NCI-H2227 treated with DMSO at 0.1 percent for 48 hours (cell line): ENCODE measurements at regions not wholly inside any gene's neighbourhood (a gene's known extent, or its start where the extent isn't known, plus 50 kb on each side); places are given as distances from the start of the nearest gene placed in this dataset.

ENCODE experiments used
- DNase-seq: peaks from one replicate; lab custom pipeline; 2025; lab: John Stamatoyannopoulos, UW

DNA sequence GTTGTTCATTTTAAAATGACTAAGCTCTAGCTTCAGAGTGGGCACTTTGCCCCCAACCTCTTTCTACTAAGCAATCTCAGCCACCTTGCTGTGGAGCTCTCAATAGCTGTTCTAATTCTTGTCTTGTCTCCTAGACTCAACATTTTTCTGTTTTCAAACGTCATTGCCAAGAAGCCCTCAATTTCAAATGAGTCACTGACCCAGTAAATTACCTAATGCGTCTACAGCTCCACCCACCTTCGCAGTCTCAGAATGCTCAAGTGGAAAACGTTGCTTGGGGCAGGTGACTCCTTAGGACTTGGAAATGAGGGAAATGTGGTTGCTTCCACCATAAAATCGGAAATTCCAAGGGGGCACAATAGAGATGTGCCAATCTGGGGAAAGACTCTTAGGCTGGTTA lies 59.0 kb downstream of the ING2 start:
- DNase-seq: peak; percentile 53

DNA sequence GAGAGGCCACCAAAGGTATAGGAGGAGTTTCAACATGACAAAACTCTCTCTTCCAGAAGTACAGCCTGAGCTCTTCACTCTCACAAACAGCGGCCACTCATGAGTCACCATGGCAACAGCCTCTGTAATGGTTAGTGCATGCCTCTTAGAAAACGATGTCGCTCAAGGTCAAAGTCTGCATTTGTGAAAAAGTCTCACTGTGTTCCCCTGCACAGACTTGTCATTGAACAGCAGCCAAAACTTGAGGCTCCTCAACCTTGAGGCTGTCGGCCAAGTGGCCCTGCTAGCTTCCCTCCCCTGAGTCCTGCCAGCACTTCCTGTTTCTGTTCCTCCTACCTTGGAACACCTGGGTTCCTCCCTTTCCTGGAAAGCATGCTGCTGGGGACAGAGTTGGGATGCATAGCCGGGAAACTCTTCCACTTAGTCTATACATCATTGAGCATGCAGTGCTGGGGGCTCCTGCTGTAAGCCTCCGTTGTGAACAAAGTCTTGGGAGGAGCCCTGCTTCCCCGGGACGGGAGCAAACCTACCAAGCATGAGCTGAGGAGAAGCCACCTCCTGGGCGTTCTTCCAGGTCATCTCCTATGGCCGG lies 66.6 kb downstream of the ING2 start:
- DNase-seq: peak; percentile 37

DNA sequence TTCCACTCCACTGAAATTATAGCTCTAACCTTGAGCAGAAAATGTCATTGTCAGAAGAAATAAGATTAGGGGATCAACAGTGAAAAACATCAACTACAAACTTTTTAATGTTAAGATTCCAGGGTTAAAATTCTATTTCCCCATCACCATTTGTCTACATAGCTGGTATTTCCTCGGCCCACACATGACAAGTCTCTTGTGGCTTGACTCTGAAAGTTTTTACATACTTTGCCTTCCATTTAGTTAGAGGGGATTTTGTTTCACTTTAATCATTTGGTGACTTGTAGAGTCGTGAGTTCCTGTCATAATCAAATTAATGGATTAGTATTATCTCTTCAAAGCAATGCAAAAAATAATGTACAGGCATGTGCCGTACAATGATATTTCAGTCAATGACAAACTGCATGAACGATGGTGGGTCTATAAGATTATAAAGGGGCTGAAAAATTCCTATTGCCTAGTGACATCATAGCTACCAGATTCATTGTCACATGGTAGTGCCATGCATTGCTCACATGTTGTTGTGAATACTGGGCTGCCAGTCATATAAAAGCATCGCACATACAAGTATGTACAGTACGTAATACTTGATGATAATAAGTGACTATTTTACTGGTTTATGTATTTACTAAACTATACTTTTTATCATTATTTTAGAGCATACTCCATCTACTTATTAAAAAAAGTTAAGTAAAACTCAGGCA lies 72.0 kb downstream of the ING2 start:
- DNase-seq: no peak

DNA sequence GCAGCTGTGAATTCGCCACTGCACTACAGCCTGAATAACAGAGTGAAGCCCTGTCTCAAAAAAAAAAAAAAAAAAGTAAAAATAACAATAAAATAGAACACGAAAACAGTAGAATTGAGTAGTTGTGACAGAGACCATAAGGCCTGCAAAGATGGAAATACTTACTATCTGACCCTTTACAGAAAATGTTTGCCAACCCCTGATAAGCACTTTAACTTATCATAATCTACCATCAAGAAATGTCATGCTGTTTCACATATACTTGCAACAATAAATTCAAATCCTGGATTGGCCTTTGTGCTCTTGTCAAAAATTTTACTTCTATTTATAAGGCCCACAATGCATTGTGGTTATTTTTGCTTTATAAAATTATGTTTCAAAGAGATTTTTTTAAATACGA lies 75.5 kb downstream of the ING2 start:
- no peak for DNase-seq

DNA sequence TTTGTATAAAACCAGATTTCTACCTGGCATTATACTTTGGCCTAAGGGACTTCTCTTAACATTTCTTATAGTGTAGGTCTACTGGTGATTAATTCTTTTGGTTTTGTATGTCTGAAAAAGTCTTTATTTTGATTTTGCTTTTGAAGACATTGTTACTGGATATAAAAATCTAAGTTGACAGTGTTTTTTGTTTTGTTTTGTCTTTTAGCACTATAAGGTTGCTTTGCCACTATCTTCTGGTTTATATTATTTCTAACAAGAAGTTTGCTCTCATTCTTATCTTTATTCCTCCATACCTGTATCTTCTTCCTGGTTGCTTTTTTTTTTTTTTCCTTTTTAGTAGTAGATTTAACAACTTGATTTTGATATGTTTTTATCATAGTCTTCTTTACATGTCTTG lies 76.0 kb downstream of the ING2 start:
- no peak for DNase-seq

DNA sequence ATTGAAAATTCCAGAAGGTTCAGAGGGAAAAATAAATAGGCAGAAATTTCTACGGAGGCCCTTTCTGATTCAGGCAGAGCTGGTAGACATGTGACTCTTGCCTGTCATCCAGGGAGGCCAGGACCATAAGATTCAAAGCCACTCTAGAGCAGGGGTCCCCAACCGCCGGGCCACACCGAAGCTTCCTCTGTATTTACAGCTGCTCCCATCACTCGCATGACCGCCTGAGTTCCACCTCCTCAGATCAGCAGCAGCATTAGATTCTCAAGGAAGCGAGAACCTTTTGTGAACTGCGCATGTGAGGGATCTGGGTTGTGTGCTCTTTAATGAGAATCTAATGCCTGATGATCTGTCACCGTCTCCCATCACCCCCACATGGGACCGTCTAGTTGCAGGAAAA lies 72.2 kb downstream of the RWDD4 start:
- DNase-seq: no peak

DNA sequence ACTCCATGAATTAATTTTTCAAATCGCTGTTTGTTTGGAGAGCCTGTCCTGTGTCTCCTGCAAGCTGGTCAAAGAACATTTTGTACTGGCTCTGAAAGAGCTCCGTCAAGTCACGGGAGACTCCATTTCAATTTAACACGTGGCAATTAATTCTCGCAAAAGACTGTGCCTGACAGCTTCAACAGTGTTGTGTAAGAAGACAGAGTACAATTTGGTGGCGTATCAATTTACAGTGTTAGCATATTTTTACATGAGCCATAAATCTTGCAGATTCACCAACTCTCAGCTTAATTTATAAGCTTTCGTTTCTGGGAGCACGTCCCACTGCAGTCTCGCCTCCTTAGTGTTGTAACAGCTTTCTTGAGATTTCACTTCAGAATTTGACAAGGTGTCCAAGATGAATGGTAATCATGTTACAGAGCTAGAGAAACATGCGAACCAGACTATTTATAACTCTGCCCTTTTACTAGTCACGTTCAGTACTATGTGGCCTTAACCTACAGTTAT lies 70.8 kb downstream of the RWDD4 start:
- DNase-seq: no peak

DNA sequence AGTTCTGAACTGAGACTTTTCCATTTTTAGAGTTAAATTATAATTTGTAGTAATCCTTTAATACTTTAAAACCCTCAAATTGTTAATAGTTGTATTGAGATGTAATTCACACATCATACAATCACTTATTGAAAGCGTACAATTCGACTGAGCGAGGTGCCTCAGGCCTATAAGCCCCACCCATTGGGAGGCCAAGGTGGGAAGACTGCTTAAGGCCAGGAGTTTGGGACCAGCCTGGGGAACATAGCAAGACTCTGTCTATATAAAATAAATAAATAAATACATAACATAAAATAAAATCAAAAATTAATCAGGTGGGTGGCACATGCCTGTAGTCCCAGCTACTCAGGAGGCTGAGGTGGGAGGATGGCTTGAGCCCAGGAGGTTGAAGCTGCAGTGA lies 70.3 kb downstream of the RWDD4 start:
- no peak for DNase-seq

DNA sequence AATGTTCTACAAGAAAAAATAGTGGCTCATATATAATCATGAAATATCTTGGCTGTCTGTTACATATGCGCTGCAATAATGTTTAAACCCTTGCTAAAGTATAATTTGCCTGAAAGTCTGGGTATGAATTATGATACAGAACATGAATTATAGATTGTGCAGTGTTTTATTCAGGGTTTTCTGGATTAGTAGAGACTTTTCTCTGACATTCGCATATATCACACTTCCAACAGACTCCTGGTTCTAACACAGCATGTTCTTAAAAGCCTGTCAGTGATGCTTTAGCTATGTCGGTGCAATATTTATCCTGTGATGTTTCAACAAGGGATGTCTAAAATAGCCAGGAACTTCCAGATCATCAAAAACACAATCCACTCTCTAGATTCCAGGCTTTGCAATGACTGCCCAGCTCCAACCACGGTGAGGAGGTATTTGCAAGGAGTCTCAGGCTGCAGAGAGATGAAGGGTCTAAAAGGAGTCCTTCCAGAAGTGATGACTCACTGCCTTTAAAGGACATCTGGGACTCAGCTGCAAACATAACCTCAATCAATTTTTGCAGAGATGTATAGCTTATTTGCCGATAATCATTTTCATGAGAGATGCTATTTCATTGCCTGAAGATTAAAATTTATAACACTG lies 69.4 kb downstream of the RWDD4 start:
- DNase-seq: no peak
